Memory B cell (primary cell): ENCODE measurements at regions not wholly inside any gene's neighbourhood (a gene's known extent, or its start where the extent isn't known, plus 50 kb on each side); places are given as distances from the start of the nearest gene placed in this dataset.

Experiments used
- ATAC-seq: fragments of 150-1000 bp; cut with Tn5 transposase; 2 replicates; pipeline ENCODE4 v1.10.0; 2021; ENCODE audit warnings: low read depth, mild to moderate bottlenecking, moderate library complexity
- DNase-seq, 2 donors: peaks; one replicate each; pipeline ENCODE4 v3.0.0; 2022; ENCODE audit warnings: low spot score in 2 of 2
- H3K27ac Mint-ChIP-seq: one replicate; pipeline ENCODE4 v1.8.0; 2022; ENCODE audit warnings: mild to moderate bottlenecking, moderate library complexity, mixed read lengths
- H3K27me3 Mint-ChIP-seq: one replicate; pipeline ENCODE4 v1.8.0; 2022; ENCODE audit warnings: mixed read lengths
- H3K36me3 Mint-ChIP-seq: one replicate; pipeline ENCODE4 v1.8.0; 2022; ENCODE audit warnings: mild to moderate bottlenecking, mixed read lengths
- H3K4me1 Mint-ChIP-seq: one replicate; pipeline ENCODE4 v1.8.0; 2022; ENCODE audit warnings: mixed read lengths
- H3K4me3 Mint-ChIP-seq: one replicate; pipeline ENCODE4 v1.8.0; 2022; ENCODE audit warnings: mild to moderate bottlenecking, moderate library complexity, mixed read lengths
- H3K9me3 Mint-ChIP-seq: one replicate; pipeline ENCODE4 v1.8.0; 2022; ENCODE audit warnings: mixed read lengths

DNA sequence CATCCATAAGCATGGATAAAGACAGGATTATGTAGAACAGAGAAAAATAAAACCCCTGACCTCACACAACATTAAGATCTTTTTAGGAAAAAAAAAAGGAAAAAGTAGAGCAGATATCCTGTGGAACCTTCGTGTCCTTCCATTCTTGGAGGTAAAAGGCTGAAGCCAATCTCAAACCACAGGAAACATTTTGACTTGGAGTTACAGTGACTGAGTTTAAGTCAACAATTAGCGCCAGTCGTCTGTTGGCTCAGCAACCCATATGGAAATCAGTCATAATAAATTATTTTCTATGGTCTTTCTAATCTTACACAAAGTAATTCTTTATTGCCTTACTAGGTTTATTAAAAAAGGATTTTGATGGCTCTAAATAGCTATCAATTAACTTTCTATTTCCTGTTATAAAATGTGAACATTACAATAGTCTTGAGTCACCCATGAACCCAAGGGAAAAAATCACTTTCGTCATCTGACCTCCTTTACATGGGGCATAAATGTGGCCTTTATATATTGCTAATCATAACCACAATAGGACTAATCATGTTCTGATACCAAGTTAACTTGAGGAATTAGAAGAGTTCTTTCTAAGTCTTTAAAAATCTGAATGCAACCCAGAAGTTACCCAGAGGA lies 592.9 kb downstream of the TFAP2B start:
- Mint-ChIP-seq H3K4me1 (no peaks in the 10 kb centered on the region), H3K27ac (no peak overlapping the region), H3K9me3 (peaks cover 3% of the 10 kb centered on the region), H3K36me3 (no peaks in the 10 kb centered on the region), H3K27me3 (no peaks in the 10 kb centered on the region), H3K4me3 (no peak overlapping the region)
- ATAC-seq (no peak), DNase-seq (no peak)

- Mint-ChIP-seq H3K36me3 (no peaks in the 10 kb centered on the region), H3K27ac (no peak overlapping the region), H3K27me3 (no peaks in the 10 kb centered on the region), H3K4me1 (no peaks in the 10 kb centered on the region), H3K9me3 (peaks cover 3% of the 10 kb centered on the region), H3K4me3 (no peak overlapping the region)
- ATAC-seq (no peak), DNase-seq (no peak)
These were observed 595.7 kb downstream of the TFAP2B start for GRCh38 chr6:51414361-51414760.

GRCh38 chr6:51415501-51415900 lies 596.8 kb downstream of the TFAP2B start:
- H3K27ac Mint-ChIP-seq: no peak overlapping the region
- no peaks in the 10 kb centered on the region for H3K4me1 Mint-ChIP-seq
- no peak for DNase-seq
- H3K9me3 Mint-ChIP-seq: peaks cover 3% of the 10 kb centered on the region
- H3K4me3 Mint-ChIP-seq: no peak overlapping the region
- no peaks in the 10 kb centered on the region for H3K36me3 Mint-ChIP-seq
- H3K27me3 Mint-ChIP-seq: no peaks in the 10 kb centered on the region
- no peak for ATAC-seq

GRCh38 chr6:51429017-51429712 lies 610.5 kb downstream of the TFAP2B start:
- DNase-seq: no peak
- no peak for ATAC-seq
- H3K27me3 Mint-ChIP-seq: no peaks in the 10 kb centered on the region
- peaks cover 6% of the 10 kb centered on the region for H3K9me3 Mint-ChIP-seq
- no peak overlapping the region for H3K27ac Mint-ChIP-seq
- no peaks in the 10 kb centered on the region for H3K4me1 Mint-ChIP-seq
- no peak overlapping the region for H3K4me3 Mint-ChIP-seq
- no peaks in the 10 kb centered on the region for H3K36me3 Mint-ChIP-seq

- H3K36me3 Mint-ChIP-seq: no peaks in the 10 kb centered on the region
- peaks cover 4% of the 10 kb centered on the region for H3K9me3 Mint-ChIP-seq
- H3K27me3 Mint-ChIP-seq: no peaks in the 10 kb centered on the region
- no peaks in the 10 kb centered on the region for H3K4me1 Mint-ChIP-seq
- ATAC-seq (no peak), DNase-seq (no peak)
- no peak overlapping the region for H3K27ac Mint-ChIP-seq
- H3K4me3 Mint-ChIP-seq: no peak overlapping the region
These were observed 611.9 kb downstream of the TFAP2B start for GRCh38 chr6:51430589-51430988.

- Mint-ChIP-seq H3K27me3 (no peaks in the 10 kb centered on the region), H3K36me3 (no peaks in the 10 kb centered on the region)
- ATAC-seq: no peak
These were observed 613.8 kb downstream of the TFAP2B start for GRCh38 chr6:51432481-51432880.

DNA sequence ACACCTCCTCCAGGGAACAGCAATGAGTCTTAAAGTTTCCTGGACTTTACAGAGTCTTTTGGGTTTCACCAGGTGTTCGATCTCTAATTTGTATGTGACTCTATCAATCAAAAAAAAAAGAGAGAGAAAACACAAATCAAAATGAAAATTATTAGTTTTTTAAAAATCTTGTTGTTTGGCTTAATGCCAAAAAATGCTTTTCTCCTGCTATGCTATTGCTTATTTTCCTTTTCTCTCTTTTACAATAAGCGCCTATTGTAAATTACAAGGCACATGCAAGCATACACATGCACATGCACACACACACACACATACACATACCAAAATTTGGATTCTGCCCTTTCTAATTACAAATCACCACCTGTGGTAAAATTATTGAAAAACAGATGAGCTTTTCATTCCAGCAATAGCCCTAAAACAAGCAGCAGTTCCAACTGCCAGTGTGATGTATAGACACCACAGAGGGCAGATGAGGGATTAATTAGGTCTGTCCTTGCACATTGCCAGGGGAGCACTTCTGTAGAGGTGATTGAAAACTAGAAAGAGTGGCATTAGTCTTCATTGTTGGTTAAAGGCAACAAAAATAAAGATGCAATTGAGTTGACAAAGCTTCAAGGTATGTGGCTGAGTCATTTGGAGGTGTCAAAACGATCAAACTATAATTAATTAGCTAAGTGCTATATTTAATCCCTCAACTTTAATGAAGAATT lies 631.7 kb downstream of the TFAP2B start:
- ATAC-seq: no peak
- Mint-ChIP-seq H3K9me3 (peaks cover 4% of the 10 kb centered on the region), H3K36me3 (no peaks in the 10 kb centered on the region), H3K4me1 (no peaks in the 10 kb centered on the region), H3K4me3 (no peak overlapping the region), H3K27ac (no peak overlapping the region), H3K27me3 (peaks cover 2% of the 10 kb centered on the region)
- no peak for DNase-seq

More at GRCh38 chr6:51432481-51432880, 613.8 kb downstream of the TFAP2B start:
- no peak for DNase-seq
- Mint-ChIP-seq H3K9me3 (peaks cover 5% of the 10 kb centered on the region), H3K27ac (no peak overlapping the region), H3K4me1 (no peaks in the 10 kb centered on the region), H3K4me3 (no peak overlapping the region)

DNA sequence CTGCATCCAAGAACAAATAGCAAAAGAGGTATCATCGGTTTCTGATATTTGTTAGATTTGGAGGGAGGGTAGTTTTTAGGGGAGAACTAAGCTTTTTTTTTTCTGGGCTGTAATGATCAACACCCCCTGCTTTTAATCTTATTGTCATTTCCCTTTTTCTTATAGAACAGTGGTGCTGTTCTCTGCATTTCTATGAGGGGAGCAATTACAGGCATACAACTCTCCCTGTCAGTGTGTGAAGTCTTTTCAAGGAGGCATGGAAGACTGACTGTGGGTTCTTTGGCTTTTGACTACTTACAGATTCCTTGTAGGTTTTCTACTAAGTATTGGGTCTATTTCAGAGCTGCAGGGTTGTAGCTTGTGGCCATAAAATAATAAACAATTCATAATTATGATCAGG lies 632.3 kb downstream of the TFAP2B start:
- H3K4me1 Mint-ChIP-seq: no peaks in the 10 kb centered on the region
- H3K27ac Mint-ChIP-seq: no peak overlapping the region
- H3K36me3 Mint-ChIP-seq: no peaks in the 10 kb centered on the region
- ATAC-seq (no peak), DNase-seq (no peak)
- H3K4me3 Mint-ChIP-seq: no peak overlapping the region
- H3K27me3 Mint-ChIP-seq: peaks cover 2% of the 10 kb centered on the region
- peaks cover 4% of the 10 kb centered on the region for H3K9me3 Mint-ChIP-seq

DNA sequence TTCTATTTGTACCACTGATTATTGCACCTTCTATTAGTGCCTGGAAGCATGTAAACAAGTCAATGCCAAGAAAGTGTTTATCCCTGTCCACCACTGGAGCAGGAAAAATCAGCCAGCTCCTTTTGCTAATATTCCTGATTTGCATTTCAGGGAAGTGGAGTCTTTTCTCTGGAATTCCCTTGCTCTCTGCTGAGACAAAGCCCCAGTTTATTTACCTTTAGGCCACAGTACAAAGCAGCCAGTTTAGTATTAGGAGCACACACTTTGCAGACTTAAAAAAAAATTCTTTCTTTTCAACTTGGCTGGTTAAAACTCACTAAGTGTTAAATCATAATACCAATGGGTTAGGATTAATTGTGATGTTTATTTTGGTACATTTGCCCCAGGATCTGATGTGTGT lies 631.1 kb downstream of the PKHD1 start:
- Mint-ChIP-seq H3K36me3 (no peaks in the 10 kb centered on the region), H3K27ac (no peak overlapping the region), H3K4me1 (no peaks in the 10 kb centered on the region), H3K27me3 (peaks cover 5% of the 10 kb centered on the region), H3K9me3 (peaks cover 1% of the 10 kb centered on the region), H3K4me3 (no peak overlapping the region)
- ATAC-seq: no peak
- DNase-seq: no peak

DNA sequence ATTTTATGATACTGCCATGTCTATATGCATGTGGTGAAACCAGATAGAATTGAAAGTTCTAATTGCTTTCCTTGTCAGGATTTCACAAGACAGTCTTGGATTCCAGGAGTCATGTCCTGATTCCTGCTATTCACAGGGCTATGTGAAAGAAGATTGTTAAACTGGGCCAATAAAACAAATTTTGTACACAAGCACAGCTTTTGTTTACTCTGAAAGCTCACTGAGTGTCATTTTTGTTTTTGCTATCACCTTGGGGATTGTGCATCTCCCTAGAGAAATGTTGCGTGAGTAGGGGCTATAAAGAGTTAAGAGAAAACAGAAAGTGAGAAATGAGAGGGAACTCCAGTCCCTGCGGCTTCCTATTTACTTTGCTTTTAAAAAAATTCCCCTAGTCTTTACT lies 627.5 kb downstream of the PKHD1 start:
- Mint-ChIP-seq H3K27me3 (peaks cover 3% of the 10 kb centered on the region), H3K4me3 (no peak overlapping the region), H3K9me3 (peaks cover 3% of the 10 kb centered on the region), H3K36me3 (no peaks in the 10 kb centered on the region), H3K27ac (no peak overlapping the region), H3K4me1 (no peaks in the 10 kb centered on the region)
- DNase-seq (no peak), ATAC-seq (no peak)

GRCh38 chr6:51462896-51463295 lies 624.5 kb downstream of the PKHD1 start:
- Mint-ChIP-seq H3K4me3 (no peak overlapping the region), H3K36me3 (no peaks in the 10 kb centered on the region), H3K27me3 (peaks cover 2% of the 10 kb centered on the region), H3K27ac (no peak overlapping the region), H3K9me3 (peaks cover 3% of the 10 kb centered on the region), H3K4me1 (no peaks in the 10 kb centered on the region)
- no peak for ATAC-seq
- no peak for DNase-seq

DNA sequence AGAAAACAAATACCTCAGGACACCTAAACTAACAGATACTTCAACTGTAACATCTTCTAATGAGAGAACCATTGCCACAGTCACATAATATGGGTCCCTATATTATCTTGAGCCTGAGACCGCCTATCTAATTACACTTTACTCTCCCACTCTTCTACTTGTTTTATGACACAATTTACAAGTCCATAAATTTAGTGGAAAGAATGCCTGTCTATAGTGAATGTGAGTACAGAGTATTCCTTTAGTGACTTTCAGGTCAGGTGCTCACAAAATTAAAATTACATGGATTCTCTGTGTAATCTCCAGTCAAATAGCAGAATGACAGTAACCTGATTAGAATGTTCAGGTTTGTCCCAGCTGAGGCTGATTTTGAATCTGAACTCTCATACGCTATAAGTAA lies 624.1 kb downstream of the PKHD1 start:
- no peak for DNase-seq
- ATAC-seq: no peak
- peaks cover 3% of the 10 kb centered on the region for H3K9me3 Mint-ChIP-seq
- H3K27me3 Mint-ChIP-seq: peaks cover 2% of the 10 kb centered on the region
- no peaks in the 10 kb centered on the region for H3K4me1 Mint-ChIP-seq
- H3K27ac Mint-ChIP-seq: no peak overlapping the region
- no peaks in the 10 kb centered on the region for H3K36me3 Mint-ChIP-seq
- H3K4me3 Mint-ChIP-seq: no peak overlapping the region

DNA sequence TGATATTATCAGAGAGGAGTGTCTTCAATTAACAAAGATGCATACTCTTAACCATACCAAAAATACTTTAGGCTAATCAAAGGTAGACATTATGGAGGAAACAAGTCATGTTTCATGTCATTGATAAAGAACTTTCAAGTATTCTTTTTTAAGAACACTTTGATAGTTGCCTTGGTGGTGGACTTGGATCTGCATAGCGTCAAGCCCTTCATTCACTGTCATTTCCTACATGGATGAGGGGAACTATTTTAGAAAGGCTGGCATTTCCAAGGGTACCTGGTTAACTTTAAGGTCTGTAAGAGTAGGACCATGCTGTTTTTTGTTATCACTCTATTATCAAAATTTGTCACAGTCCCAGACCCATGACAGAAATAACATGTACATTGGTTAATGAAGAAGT lies 622.5 kb downstream of the PKHD1 start:
- ATAC-seq: no peak
- no peak overlapping the region for H3K27ac Mint-ChIP-seq
- H3K4me1 Mint-ChIP-seq: no peaks in the 10 kb centered on the region
- H3K36me3 Mint-ChIP-seq: no peaks in the 10 kb centered on the region
- no peak overlapping the region for H3K4me3 Mint-ChIP-seq
- H3K9me3 Mint-ChIP-seq: peaks cover 5% of the 10 kb centered on the region
- peaks cover 1% of the 10 kb centered on the region for H3K27me3 Mint-ChIP-seq
- no peak for DNase-seq

- H3K4me1 Mint-ChIP-seq: no peaks in the 10 kb centered on the region
- H3K36me3 Mint-ChIP-seq: no peaks in the 10 kb centered on the region
- DNase-seq (no peak), ATAC-seq (no peak)
- H3K9me3 Mint-ChIP-seq: peaks cover 5% of the 10 kb centered on the region
- no peak overlapping the region for H3K4me3 Mint-ChIP-seq
- H3K27ac Mint-ChIP-seq: no peak overlapping the region
- no peaks in the 10 kb centered on the region for H3K27me3 Mint-ChIP-seq
These were observed 621.0 kb downstream of the PKHD1 start for GRCh38 chr6:51466427-51466826.
